ENCODE measurements at regions not wholly inside any gene's neighbourhood (a gene's known extent, or its start where the extent isn't known, plus 50 kb on each side); places are given as distances from the start of the nearest gene placed in this dataset.
"Not testable (repeated sequence)": the region's sequence is repeated elsewhere in the genome, so short reads cannot be mapped to it uniquely, and the experiment has no call there.

DNA sequence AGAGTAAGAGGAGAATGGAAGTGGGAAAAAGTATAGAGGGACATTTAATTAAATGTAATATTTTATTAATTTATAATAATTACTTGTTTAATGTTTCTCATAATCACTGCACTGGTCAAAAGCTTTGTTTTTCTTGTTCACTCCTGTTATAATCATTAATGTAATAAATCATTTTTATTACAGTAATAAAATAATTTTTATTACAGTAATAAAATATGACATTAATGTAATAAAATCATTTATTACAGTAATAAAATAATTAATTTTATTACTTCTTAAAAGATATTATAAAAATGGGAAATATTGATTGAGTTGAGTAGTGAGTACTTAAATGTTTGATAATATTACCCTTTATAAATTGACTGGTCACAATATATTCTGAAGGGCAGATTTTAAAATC lies 181.1 kb upstream of the SOX2 start:
- no peak for DNase-seq

DNA sequence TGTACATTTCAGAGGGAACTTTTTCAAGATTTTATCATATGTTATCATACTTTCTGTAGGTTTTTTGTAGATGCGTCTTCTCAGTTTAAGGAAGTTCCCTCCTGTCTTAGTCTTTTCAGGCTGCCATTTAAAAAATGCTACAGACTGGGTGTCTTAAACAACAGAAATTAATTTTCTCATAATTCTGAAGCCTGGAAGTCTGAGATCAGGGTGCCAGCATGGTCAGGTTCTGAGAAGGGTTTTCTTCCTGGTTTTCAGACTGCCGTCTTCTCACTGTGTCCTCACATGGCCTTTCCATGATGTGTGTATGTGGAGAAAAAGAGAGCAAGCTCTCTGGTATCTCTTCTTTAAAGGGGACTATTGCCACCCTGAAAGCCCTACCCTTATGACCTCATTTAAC lies 189.9 kb upstream of the SOX2 start:
- no peak for DNase-seq

DNA sequence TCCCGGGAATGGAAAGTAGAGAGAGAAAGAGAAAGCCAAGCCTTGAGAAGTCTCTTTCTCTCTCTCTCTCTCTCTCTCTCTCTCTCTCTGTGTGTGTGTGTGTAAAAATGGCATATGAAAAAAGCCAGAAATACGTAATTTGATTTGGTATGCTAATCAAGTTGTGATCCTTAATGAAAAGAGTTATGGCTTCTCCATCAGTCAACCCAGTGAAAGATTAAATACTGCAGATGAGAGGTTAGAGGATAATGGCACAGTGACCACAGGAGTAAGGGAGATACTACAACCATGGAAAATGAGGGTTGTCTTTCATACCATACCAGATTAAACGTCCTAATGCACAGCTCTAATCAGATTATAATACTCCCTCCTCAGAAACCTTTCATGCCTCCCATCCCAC lies 193.5 kb upstream of the SOX2 start:
- no peak for DNase-seq

DNA sequence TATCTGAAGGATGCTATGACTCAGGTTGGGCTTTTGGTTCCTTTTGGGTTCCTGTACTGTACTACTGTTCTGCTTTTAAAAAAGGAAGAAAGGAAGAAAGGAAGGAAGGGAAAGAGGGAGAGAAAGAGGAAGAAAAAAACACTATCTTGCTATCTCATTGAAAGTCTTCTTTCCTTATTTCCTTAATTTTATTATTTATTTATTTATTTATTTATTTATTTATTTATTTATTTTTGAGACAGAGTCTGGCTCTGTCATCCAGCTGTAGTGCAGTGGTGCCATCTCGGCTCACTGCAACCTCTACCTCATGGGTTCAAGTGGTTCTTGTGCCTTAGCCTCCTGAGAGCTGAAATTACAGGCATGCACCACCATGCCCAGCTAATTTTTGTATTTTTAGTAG lies 198.9 kb upstream of the SOX2 start:
- DNase-seq: no peak

DNA sequence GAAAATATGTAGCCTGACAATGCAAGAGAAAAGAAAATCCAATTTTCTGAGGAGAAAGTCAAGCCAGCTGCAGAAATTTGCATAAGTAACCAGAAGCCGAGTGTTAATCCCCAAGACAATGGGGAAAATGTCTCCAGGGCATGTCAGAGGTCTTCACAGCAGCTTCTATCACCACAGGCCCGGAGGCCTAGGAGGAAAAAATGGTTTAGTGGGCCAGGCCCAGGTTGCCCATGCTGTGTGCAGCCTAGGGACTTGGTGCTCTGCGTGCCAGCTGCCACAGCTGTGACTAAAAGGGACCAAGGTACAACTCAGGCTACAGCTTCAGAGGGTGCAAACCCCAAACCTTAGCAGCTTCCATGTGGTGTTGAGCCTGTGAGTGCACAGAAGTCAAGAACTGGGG lies 201.2 kb upstream of the SOX2 start:
- no peak for DNase-seq

DNA sequence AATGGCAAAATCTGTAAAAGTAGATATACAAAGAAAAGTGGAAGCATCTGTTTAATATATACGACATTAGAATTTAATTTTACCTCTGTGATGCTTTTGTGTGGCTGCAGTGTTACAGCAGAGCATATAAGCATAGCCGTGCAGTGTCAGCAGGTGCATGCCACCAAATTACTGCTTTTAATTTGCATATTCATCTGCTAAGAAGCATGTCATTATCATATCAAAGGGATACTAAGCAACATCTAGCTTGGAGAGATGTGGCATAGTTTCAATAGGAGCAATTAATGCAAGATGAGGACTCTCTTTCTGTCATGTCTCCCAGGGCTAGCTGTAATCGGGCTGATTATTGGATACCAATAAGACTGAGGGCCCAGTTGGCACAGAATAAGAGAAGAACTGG lies 214.4 kb upstream of the SOX2 start:
- no peak for DNase-seq

DNA sequence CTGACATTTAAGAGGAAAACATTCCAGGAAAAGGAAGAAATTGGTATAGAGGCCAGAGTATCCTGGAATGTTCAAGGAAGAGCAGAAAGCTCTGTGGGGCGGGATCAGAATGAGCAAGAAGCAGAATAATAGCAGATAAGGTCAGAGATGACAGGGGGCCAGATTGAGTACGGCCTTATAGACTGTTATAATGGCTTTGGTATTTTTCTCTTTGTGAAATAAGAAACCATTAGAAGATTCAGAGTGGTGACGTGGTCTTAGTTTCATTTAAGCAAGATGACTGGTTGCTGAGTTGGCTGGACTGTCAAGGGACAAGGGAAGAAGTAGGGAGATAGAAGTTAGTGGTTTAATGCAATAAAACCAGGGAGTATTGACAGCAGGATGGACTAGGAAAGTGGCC lies 218.3 kb upstream of the SOX2 start:
- DNase-seq: no peak

DNA sequence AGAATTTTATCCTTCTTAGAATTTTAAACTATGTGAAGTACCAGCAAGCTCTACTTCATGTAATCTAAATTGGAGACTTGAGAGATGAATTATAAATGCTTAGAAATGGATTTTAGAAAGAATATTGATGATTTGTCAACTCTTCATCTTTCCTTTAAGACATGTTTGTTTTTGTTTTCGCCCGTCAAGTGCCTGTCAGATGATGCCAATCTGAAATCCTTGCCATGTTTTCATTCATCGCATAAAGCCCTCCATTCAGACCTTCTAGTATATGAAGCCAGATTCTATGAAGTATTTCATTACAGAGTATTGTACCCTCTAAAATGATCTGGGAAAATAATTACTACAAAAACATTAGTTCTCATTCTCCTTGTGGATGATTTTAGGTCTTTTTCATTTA lies 223.2 kb upstream of the SOX2 start:
- no peak for DNase-seq

DNA sequence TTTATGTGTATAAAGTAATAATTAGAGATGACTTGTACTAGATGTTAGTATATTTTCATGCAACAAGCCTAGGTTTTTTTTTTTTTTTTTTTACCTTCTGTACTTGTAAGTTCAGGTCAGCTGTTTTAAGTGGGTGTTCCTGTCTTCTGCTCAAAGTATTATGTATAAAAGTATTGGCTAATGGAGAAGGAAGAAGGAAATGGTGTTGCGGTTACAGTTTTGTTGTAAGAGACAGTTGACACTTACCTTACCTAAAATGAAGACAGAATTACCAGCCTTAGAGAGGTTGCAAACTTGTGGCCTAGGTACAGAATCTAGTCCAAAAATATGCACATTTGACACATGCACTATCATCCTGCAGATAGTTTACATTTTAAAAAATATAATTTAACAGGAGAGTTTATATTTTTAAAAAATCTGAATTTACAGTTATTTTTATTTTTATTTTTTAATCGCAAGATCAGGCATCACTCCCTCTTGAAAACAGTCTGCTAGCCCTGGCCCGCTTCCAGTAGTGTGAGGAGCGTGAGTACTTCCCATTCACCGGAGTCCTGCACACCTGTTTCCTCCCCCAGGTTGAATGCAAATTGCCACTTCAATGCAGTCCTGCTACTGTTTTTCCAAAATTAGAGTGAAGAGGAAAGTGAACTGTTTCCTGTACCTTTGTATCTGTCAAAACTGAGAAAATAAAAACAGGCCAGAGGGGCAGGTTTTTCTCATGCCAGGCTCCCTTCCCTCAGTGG lies 224.3 kb upstream of the SOX2 start:
- no peak for DNase-seq

DNA sequence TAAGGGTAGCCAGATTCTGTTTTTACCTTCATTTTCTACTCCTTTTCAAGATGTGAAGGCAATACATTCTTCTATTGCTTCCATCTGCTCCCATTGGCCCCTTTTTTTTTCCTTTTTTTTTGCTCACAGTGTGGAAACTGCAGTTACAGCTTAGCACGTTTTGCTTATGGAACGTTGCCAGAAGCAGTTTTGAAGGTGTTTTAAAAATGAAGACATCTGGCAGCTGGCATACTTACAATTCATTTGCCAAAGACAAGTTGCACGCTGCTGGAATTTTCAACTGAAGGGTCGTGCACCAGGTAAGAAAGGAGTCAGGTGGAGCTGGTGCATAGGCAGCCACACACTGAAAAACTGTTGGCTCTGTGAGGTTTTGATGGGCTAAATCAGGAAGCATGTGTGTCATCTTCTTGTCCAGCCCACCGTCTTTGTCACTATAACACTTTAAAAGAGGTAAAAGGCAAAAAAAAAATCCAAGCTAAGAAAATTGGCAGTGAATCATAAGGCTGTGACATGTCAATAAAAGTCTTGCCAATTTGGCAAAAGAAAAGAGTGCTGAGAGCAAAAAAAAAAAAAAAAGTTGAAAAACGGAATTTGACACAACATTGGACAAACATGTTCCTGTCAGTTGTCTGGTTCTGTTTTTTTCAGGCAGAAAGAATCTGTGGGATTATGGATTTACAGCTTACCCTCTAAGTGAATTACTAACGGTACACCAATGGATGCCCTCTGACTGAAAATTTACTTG lies 225.4 kb upstream of the SOX2 start:
- no peak for DNase-seq

DNA sequence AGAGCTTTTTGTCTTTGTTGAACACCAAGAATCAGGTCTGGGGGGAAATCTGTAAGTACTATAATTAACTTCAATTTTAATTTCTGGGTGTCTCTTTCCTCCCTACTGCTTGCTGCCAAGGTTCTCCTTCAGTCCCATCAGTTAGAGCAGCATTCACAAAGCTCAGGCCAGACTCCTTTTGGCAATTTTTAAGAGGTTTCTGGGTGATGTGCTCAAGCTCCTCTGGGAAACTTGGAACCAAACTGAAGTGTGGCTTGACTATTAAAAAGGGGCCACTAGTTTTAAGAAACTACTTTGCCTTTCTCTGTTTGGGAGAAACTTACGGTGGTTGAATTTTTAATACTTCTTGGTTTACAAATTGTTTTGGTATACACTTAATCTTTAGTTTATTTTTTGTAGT lies 227.7 kb upstream of the SOX2 start:
- no peak for DNase-seq

DNA sequence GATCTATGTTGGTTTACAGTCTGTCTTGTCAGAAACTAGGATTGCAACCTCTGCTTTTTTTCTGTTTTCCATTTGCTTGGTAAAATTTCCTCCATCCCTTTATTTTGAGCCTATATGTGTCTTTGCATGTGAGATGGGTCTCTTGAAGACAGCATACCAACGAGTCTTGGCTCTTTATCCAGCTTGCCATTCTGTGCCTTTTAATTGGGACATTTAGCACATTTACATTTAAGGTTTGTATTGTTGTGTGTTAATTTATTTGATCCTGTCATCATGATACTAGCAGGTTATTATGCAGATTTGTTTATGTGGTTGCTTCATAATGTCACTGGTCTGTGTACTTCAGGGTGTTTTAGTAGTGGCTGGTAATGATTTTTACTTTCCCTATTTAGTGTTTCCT lies 236.6 kb upstream of the SOX2 start:
- DNase-seq: not testable (repeated sequence)

DNA sequence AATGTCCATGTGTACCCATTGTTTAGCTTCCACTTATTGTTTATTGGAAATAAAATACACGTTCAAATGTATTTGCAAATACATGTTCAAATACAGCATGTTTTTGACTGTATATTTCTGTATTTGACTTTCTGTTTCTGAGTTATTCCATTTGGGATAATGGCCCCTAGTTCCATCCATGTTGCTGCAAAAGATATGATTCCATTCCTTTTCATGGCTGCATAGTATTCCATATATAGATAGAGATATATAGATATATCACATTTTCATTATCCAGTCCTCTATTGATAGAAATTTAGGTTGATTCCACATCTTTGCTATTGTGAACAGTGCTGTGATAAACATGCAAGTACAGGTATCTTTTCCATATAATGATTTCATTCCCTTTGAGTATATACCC lies 241.4 kb upstream of the SOX2 start:
- no peak for DNase-seq

DNA sequence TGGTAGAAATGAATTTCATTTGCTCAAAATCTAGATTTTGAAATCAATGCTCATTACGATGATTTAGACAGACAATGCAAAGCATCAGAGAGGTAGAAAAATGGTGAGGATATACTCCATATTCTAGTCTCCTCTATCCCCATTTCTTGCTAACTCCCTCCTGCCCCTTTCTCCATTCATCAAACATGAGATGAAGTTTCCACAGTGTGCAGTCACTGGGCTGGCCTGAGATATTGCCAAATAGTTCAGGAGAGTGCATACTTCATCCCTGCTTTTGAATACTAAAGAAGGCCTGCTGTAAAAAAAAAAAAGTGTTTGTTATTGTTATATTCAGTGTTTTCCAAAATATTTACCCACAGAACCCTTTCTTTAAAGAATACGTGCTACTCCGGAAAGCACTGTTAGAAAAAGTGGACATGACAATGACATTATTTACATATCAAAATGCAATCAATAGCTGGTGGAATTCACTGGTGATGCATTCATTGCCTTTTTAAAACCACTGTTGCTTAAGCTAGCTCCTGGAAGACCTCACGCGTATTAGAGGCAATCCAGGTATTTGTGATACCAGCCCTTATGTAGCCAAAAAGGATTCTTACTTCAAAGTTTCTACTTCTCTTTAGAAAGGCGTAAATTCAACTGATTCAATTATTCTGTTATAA lies 247.6 kb upstream of the SOX2 start:
- no peak for DNase-seq

DNA sequence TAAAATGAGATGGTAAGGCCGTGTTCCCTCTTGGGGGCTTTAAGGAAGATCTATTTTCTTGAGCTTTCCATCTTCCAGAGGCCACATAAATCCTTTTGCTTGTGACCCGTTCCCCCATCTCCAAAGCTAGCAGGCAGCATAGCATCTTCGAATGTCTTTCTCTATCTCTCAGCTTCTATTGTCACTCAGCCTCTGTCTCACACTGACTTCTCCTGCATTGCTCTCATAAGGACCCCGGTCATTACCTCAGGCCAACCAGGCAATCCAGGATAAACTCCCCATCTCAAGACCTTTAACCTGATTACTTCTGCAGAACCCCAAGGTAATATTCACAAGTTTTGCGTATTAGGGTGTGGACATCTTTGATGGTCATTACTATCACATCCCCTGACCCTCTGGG lies 250.3 kb upstream of the SOX2 start:
- DNase-seq: no peak

DNA sequence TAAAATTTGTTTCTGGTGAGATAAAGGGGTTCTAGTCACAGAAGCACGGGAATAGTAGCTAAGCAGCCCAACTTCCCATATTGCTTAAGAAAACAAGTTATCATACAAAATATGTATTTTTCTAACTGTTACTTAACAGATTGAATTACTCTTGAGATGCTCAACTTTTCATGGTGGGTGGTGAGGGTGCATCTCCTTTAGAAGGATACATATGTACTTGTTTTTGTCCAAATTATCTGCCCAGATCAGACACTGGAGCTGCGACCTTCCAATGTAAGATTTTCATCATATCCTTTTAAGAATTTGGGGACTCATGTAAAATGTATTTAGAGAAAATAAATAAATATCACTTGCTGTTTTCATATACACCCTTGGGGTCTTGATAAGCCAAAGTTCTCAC lies 252.2 kb upstream of the SOX2 start:
- DNase-seq: no peak

DNA sequence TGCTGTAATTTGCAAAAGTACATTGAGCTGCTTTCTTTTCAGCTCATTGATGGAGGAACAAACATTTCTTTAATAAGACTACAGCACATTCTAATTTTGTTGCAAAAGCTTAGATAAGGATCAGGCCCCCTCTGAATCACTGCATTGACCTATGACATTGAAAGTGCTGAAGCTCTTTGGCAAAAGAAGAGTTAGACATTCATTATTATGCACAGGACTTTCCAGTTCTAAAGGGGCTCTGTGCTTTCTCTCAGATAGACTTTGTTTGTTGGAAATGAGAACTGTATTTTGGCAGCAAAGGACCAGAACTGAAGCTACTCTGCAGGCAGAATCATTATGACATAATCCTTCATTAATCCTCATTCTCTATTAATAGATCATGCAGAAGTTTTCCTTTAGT lies 252.9 kb upstream of the SOX2 start:
- no peak for DNase-seq

DNA sequence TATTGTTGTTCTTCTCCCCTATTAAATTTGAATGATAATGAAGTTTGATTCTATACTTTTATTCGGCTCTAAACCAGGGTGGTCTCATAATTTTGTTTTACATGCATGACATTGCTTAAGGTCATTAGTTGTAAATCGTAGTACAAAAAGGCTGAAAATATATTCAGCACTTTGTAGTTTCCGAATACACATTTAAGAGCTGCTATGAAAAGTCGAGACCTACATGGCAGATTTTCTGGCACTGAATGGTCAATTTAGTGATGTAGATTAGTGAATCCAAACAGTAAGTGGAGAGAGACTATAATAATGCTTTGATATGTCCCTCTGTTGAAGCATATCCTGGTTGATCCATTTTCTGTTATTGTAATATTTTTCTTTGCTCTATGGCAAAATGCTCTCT lies 254.0 kb upstream of the SOX2 start:
- DNase-seq: no peak

DNA sequence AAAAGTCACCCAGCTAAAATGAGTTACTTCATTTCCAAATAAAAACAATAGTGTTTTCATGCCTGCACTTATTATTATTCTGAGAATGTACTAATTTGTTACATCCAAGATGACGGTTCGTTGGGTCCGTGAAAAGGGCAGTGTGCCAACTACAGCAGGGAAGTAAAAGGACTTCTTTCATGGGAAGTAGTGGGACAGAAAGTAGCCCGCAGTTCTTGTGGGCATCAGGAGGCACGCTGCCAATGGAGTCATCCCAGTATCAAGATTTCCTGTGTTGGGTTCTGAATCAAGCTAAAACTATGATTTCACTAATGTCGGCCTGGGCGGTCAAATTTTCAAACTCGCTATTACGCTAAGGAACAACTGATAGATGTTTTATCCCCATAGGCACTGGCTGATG lies 254.5 kb upstream of the SOX2 start:
- no peak for DNase-seq

DNA sequence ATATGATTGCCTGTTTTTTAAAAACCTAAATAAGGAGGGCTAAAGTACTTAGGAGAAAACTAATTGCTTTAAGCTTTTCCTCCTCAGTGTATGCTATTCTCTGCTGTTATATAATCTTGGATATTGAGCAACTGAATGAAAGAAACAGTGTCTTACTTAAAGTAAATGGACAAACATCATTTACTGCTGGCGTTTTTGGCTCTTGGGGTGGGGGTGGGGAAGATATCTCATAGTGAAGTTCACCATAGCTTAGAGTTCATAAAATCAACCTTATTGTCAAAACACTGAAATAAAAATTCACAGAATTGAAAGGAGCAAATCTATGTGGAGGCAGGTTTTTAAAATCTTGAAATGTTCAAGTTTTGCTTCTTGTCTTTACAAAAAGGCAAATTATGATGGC lies 256.4 kb upstream of the SOX2 start:
- DNase-seq: no peak

DNA sequence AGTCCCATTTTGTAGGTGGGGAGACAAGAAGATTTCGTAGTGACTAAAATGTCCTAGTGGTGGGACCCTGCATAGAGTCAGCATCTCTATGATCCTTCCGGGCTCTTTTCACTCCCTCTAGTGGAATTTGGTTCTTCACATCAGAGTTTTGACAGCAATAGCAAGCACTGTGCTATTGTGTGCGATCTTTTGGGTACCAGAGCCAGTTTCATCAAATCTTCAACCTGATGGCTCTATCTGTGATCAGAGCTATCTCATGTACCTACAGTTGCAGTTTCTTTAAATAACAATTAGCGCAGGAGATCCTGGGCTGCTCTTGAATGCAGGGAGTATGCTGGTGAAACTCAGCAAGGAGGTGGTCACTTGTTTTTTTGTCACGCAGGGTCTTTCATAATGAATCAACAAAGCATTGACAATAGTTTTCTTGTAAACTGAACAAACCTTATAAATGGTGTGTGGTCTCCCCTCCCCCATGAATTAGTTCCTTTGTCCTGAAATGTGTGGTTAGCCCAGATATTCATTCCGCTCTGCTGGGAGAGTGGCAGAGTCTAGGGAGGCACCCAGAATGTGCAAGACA lies 257.2 kb upstream of the SOX2 start:
- DNase-seq: no peak

DNA sequence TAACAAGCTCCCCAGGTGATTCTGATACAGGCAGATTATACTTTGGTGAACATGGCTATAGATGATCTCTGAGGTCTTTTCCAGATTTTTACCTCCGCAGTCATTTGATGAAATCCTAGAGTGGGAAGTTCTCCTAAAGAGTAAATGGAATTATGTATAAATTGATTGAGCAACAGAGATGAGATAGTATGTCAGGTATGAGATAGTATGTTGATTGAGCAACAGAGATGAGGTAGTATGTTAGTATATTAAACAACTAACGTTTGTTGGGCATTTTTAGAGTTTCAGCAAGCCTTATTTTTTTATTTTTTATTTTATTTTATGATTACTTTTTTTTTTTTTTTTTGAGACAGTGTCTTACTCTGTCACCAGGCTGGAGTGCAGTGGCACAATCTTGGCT lies 265.0 kb upstream of the SOX2 start:
- DNase-seq: no peak

DNA sequence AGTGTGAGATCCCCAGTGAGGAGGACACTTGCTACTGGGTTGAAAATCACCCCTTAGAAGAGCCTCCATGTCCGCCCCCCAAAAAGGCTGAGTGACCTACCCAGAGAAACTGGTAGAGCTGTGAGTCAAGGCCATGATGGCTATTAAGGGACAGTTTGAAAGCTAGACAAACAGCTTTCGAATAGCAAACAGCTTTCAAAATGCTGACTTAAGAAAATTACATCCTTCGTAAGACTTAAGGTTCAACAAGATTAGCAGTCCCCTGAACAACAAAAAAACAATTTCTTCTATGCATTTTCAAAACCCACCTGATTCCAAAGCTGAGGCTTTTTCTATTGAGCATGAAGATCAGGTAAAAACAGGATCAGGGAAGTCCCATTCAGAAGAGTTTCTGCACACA lies 269.7 kb upstream of the SOX2 start:
- DNase-seq: no peak

DNA sequence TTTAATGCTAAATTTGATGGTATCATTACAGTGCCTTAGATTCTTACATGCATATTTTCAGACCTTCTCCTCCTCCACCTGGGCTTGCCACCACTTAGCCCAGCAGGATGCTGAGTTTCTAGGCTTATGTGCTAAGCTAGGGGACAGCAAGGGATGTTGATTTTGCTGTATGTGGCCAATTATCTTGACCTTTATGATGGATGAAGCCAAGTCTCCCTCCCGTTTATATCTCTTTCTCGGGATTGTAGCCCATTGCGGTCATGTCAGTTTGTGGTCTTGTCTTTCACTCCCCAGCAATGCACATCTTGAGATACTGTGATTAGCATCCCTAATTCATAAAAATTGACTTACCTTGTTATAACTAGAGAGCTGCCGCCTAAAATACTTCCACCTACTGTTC lies 278.7 kb upstream of the SOX2 start:
- no peak for DNase-seq
